GM19438 (cell line): ENCODE measurements at regions not wholly inside any gene's neighbourhood (a gene's known extent, or its start where the extent isn't known, plus 50 kb on each side); places are given as distances from the start of the nearest gene placed in this dataset.

Experiments used
- ATAC-seq: cut with Tn5 transposase; IDR thresholded peaks from one replicate; pipeline ENCODE4 v1.9.1; 2021; ENCODE audit warnings: low read depth; ENCODE audit not compliant: unreplicated experiment

DNA sequence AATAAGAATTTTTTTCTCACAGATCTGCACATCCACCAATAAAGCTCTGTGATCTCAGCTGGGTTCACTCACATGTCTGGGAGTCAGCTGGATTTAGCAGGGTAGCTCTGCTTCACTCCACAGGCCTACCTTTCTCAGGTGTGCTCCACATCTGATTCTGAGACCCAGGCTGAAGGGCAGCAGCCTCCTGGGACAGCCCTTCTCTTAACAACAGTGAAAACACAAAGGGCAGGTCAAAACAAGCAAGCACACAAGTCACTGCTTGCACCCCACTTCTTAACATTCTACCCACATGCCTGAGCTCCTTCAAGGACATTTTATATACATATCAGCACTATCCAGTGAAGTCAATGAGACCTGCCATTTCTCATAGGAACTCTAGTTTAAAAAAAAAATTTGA, 96.0 kb upstream of the MAP3K4 start:
- no peak for ATAC-seq

DNA sequence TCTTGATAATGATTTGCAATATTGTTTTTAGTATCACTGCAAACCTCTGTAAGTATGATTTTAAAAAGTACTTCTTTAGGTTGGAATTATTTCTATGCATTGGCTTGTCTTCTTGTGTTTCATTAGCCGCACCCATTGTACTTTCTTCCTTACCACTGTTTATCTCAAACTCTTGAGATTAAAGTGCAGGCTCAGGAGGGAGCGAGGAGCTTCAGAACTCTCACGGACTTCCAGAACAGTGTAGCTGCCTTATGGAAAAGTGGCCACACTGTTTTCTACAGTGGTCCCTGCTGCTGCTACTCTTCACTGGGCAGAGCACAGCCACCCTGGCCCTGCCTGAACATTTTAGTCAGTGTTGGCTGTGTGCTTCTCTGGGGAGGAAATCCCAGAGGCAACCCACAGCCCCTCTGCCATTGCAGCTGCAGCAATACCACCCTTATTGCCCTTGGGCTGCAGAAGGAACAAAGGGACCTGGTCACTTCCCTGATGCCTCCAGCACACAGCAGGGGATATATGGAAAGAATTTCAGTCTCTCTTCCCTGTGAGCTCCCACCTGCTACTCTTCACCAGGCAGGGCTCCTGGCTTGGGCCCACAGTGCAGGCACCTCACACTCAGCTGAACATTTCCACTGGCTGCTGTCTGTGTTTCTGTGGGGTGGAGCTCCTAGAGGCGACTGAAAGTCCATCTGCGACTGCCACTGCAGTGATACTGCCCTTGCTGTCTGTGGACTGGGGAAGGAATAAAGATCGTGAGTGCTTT, 91.7 kb upstream of the MAP3K4 start:
- ATAC-seq, result no peak

DNA sequence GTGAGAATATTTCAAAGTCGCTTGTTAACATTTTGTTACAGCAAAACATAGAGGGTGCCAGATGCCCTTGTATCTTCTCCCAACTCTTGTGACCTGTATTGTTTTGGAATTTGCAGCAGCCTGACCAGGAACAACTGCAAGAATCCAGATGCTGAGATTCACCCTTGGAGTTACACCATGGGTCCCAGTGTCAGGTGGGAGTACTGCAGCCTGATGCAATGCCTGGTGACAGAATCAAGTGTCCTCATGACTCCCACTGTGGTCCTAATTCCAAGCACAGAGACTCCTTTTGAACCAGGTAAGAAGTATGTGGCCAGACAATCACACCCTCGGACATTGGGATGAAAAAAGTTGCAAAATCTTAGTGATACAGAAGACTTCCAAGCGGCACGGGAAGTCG, 79.6 kb upstream of the MAP3K4 start:
- no peak for ATAC-seq

DNA sequence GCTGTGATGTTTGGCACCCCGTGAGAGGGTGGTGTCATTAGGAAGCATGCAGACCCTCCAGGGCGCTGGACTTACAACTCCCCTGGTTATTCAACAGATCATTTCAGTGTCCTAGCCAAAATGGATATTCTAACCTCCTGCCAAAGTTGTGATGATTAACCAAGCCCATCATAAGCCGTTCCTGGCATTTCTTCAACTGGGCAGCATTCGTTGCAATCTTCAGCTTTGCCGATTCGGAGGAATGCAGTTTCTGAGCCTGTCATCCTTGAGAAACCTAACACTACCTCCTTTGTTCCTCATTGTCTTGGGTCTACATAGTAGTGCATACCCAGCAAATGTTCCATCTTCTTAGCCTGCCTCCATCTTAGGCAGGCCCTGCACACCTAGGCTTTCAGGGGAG, 79.2 kb upstream of the MAP3K4 start:
- ATAC-seq, result no peak

DNA sequence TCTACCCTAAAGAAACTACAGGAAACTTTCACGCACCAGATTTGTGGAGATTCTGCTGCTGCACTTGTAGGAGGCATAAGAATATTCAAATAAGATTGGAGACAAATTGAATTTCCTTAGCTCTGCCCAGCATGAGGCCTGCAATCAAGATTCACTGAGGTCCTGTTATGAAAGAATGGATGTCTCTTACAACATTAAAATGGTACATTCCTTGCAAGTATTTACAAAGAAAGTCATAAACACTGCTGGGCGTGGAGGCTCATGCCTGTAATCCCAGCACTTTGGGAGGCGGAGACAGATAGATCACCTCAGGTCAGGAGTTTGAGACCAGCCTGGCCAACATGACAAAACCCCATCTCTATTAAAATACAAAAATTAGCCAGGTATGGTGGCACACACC, 74.0 kb upstream of the MAP3K4 start:
- ATAC-seq, result no peak

DNA sequence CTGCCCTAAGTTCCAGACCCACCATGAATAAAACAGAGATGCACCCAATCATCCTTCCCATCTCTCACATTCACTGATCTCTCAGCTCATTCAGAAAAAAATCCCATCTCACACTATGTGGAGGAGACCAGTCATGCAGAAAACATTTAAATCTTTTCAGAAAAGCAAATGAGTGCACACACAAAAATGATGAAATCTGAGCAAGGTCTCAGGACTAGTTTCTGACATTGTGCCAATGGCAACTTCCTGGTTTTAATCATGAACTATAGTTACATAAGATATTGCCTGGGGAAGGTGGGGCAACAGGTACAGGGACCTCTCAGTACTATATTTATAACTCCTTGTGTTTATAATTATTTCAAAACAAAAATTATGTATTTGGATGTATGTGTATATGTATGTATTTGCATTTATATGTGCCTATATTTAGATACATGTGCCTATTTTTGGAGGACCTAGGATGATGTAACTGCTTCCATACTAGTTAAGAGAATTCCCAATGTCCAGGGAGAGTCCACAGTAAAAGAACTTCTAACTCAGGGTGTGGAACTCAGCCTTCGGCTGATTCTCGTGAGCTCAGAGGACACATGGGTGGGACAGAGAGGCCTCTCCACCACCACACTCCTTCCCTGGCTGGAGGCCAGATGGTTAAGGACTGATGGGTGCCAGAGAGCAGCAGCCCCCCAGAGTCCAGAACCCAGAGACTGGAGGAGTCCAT, 71.7 kb upstream of the MAP3K4 start:
- no peak for ATAC-seq

DNA sequence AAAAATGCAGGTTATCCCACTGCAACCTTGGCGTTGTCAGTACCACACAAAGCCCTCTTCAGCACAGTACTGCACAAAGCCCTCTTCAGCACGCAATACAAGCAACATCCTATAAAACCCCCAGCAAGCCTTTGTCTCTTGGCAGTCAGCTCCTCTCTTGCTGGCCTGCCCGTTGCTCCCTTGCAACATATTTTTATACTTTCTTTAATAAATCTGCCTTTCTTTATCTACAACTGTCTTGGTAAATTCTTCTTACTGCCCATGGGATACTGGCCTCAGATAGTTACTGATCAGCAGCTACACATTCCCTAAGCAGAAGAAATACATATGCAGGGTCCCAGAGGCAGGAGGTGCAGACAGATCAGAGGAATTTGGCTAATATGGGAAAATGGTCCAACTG, 70.5 kb upstream of the MAP3K4 start:
- ATAC-seq, result no peak

DNA sequence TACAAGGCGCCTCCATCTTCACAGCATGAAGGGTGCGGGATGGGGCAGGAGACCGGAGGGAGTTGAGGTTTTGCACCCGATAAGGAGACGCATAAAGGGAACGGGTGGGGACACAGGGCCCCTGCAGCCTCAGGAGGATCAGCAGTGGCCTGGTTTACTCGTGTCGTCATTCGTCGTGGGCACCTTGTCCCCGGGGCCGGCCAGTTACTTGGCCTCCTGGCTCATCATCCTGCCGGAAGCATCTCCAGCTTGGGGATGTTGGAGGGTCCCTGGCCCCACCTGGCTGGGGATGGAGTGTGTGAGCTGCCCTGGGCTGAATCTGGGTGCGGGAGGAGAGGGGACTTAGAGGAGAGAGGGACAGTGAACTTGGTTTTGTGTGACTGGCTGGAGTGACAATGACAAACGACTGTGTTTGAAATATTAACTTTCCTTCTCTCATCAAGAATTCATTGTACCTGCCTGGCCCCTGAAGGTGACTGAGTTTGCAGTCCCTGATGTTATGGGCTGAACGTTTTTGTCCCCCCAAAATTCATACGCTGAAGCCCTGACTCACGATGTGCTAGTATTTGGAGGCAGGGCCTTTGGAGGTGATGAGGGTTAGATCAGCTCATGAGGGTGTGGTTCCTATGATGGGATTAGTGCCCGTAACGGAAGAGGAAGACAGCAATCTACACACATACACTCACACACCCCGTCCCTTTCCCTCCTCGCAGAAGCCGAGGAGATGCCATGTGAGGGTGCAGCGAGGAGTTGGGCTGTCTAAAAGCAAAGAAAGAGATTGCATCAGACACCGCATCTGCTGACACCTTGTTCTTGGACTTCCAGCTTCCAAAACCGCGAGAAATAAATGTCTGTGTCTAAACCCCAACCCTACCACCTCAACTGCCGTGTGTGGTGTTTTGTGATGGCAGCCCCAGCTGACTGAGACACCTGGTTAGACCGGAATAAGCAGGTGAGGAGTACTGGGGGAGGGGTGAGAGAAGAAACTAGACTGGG, 65.0 kb upstream of the MAP3K4 start:
- no peak for ATAC-seq

DNA sequence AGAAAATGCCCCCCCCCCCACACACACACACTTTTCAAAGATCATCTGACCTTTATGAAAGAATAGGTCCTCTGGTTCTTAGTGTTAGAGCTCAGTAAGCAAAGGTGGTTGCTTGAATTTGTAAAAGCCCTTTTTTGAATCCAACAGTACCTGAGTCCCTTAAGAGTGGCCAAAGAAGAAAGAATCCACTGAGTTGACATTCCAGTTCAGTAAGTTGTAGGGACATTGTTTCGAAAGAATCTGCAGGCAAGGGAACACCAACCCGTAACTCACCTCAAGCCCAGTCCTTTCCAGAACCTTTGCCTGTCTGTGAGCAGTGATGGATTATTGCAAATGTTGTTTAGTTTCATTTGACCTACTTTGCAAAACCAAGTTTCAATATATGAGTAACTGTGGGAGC, 64.2 kb upstream of the MAP3K4 start:
- no peak for ATAC-seq

DNA sequence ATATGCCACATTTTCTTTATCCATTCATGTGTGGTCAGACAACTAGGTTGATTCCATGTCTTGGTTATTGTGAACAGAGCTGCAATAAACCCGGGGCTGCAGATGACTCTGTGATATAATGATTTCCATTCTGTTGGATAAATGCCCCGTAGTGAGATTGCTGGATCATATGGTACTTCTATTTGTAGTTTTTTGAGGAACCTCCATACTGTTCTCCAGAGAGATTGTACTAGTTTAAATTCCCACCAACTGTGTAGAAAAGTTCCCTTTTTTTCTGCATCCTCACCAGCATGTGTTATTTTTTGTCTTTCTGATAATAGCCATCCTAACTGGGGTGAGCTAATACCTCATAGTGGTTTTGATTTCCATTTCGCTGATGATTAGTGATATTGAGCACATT, 62.2 kb upstream of the MAP3K4 start:
- no peak for ATAC-seq

DNA sequence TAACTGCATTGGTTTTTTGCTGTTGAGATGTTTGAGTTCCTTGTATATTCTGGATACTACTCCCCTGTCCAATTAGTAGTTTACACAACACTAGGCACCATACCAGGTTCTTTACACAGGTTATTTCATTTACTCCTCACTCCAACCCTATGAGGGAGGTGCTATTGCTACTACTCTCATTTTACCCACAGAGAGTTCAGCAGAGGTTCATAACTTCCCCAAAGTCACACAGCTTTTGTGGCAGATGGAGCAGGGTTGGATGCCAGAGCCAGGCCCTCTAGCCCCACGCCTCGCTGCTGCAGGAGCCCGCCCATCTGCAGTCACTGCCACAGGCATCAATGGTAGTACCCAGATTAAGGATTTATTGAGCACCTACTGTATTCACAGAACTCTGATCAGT, 61.7 kb upstream of the MAP3K4 start:
- no peak for ATAC-seq

DNA sequence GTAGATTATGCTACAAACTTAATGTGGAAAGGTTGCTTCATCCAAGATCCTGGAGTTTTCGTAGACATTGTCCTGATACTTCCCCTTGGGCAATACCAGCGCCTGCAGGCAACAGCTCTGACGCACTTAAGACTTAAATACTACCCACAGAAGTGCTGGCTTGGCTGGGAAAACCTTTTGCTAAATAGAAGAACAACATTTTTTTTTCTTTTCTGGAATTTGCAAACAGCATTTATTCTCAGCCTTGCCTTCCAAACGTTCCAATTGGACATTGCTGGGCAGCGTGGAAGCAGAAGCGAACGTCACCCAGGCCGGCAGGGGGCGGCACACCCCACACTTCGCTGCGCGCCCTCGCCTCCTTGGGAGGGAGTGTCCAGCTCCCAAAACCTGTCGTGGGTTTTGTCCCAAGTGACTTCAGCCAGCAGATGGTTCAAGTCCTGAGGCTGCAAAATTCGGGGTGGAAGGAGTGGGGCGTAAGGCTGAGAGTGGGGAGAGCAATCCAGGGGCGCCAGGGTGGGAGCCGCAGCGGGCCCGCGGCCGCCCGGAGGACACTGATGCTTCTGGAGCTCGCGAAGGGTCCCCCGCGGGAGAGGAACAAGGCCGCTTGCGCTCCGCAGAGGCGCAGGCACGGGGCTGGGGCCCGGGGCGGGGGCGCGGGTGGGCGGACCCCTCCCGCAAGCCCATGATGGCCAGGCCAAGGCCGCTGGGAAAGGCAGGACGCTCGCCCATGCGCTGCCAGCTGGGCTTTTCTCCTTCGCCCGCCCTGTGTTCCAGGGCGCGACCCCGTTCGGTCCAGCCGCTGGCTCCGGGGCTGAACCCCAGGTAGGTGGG, 60.8 kb upstream of the MAP3K4 start:
- peak; percentile 87 for ATAC-seq

DNA sequence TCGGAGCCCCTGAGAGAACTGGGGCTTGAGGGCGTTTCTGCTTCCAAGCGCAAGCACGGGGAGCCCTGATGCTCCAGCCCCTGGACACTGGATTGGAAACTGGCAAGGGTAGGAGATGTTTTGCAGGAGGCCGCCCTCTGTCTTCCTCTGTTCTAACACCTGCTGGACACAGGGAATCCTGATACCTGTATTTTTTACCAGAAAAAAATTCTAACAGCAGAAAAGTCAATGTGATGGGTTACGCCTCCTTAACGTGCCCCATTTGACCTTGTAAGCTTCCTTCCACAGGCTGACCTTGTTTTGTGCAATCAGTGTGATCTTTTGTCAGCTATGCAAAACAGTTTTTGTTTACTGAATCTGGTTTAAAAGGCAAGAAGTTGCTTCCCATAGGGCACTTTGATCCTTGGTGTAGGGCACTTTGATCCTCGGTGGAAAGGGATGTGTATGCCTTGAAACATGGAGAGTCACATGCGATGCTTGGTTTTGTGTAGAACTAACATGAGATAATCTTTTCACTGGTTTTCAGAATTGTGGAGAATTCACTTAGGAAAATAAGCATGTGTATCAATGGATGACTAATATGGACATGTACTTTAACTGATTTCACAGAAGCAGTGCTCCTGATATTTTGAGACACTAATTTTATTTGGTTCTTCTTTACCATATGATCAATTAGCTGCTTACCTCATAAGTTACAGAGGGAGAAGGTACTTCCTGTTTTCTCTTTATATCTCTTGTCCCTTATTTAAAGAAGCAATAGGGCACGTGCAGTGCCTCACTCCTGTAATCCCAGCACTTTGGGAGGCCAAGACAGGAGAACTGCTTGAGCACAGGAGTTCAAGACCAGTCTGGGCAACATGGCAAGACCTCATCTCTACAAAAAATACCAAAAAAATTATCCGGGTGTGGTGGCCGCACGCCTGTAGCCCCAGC, 59.9 kb upstream of the MAP3K4 start:
- no peak for ATAC-seq

DNA sequence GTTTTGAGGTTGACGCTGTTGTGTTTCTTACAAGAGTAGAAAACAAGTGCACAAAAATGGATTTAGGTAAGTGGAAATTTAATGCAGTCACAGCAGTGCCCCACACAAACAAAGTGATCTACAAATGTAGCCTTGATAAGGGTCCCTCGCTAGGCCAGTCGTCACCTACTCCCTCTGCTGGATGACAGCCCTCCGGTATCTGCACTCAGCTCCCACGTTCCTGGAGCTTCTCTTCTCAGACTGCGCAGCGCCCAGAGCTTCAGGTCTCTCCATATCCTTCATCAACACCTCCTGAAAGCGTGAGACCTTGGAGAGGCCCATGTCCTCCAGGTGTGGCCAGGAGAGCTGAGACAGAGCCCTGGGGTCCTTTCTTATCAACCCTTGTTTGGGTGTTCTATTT, 58.3 kb upstream of the MAP3K4 start:
- ATAC-seq, result no peak

DNA sequence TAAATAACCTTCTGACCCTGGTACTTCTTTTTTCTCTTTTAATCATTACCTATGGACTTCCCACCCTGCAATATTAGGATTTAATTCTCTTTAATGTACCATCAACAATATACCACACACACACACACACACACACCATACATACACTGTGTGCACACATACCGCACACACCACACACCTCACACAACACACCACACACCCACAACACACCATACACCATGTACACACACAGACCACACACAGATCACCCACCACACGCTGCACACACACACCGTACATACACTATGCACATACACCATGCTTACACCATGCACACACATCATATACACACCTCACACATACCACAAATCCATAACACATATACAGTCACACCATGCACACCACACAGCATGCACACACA, 57.4 kb upstream of the MAP3K4 start:
- ATAC-seq, result no peak

DNA sequence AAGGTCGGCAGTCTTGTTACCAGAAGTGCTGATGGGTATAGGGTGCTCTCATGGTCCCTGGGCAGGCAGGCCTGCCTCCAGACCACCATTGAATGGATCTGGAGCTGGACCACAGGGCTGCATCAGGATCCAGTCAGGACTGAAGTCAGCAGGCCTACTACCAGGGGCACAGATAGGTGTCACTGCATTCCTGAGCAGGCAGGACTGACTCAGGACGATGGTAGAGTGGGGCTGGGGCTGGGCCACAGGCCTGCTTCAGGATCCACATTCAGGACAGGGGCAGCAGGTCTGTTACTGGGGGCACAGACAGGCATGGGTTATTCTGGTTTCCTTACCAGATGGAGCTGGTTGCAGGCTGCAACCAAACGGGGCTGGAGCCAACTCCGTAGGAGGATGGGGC, 51.4 kb upstream of the MAP3K4 start:
- no peak for ATAC-seq
